PC-3 (cell line): ENCODE measurements at regions not wholly inside any gene's neighbourhood (a gene's known extent, or its start where the extent isn't known, plus 50 kb on each side); places are given as distances from the start of the nearest gene placed in this dataset.

ENCODE experiments used
- CTCF ChIP-seq: fragments of 300-600 bp; sonication (generic); conservative IDR thresholded peaks from 2 replicates; pipeline ENCODE4 v1.5.1; 2017; ENCODE audit warnings: antibody characterized with exemption, low read depth, mild to moderate bottlenecking, low read length
- EZH2phosphoT487 ChIP-seq: fragments of 300-600 bp; sonication (generic); IDR thresholded peaks from 2 replicates; pipeline ENCODE4 v1.6.1; 2018; ENCODE audit warnings: mild to moderate bottlenecking, antibody characterized with exemption, low read length, borderline replicate concordance

GRCh38 chr15:81442454-81442853 lies 68.4 kb upstream of the TMC3 start:
- TF ChIP-seq CTCF (no peak), EZH2phosphoT487 (no peak)
